HEK293 (cell line): ENCODE measurements at regions not wholly inside any gene's neighbourhood (a gene's known extent, or its start where the extent isn't known, plus 50 kb on each side); places are given as distances from the start of the nearest gene placed in this dataset.

Experiments
- KLF7 ChIP-seq: fragments of 450-650 bp; formaldehyde crosslinking; IDR thresholded peaks from 2 replicates; pipeline ENCODE4 v1.5.1; 2016; ENCODE audit warnings: missing biosample characterization, missing genetic modification characterization, borderline replicate concordance
- MEIS1 ChIP-seq: sonication (generic); formaldehyde crosslinking; IDR thresholded peaks from 2 replicates; pipeline ENCODE4 v1.8.1; 2022; ENCODE audit warnings: missing genetic modification reagents, mild to moderate bottlenecking, borderline replicate concordance
- ZNF140 ChIP-seq: fragments of 450-650 bp; formaldehyde crosslinking; IDR thresholded peaks from 2 replicates; pipeline ENCODE4 v1.5.1; 2016; ENCODE audit warnings: missing biosample characterization, missing genetic modification characterization
- ZNF24 ChIP-seq: fragments of 450-650 bp; formaldehyde crosslinking; IDR thresholded peaks from 2 replicates; pipeline ENCODE4 v1.5.1; 2016; ENCODE audit warnings: missing biosample characterization, missing genetic modification characterization
- ZNF292 ChIP-seq: fragments of 450-650 bp; formaldehyde crosslinking; IDR thresholded peaks from 2 replicates; pipeline ENCODE4 v1.5.1; 2016; ENCODE audit warnings: low read depth, missing biosample characterization, missing genetic modification characterization, borderline replicate concordance
- ZNF324 ChIP-seq: fragments of 450-650 bp; formaldehyde crosslinking; IDR thresholded peaks from 2 replicates; pipeline ENCODE4 v1.5.1; 2016; ENCODE audit warnings: missing biosample characterization, missing genetic modification characterization
- ZNF335 ChIP-seq: fragments of 450-650 bp; formaldehyde crosslinking; conservative IDR thresholded peaks from 2 replicates; pipeline ENCODE4 v1.5.1; 2016; ENCODE audit warnings: missing biosample characterization, missing genetic modification characterization
- ZNF404 ChIP-seq: fragments of 450-650 bp; formaldehyde crosslinking; IDR thresholded peaks from 2 replicates; pipeline ENCODE4 v1.5.1; 2017; ENCODE audit warnings: missing biosample characterization, missing genetic modification characterization
- ZNF707 ChIP-seq: fragments of 450-650 bp; formaldehyde crosslinking; IDR thresholded peaks from 2 replicates; pipeline ENCODE4 v1.5.1; 2016; ENCODE audit warnings: missing biosample characterization, missing genetic modification characterization
- ZNF76 ChIP-seq: fragments of 450-650 bp; formaldehyde crosslinking; IDR thresholded peaks from 2 replicates; pipeline ENCODE4; 2016; ENCODE audit warnings: low read depth, missing biosample characterization, missing genetic modification characterization, borderline replicate concordance
- ZNF776 ChIP-seq: fragments of 450-650 bp; formaldehyde crosslinking; IDR thresholded peaks from 2 replicates; pipeline ENCODE4 v1.5.0; 2017; ENCODE audit warnings: missing biosample characterization, missing genetic modification characterization, borderline replicate concordance
- TF ChIP-seq, protein P1 (sequence below): fragments of 450-650 bp; formaldehyde crosslinking; IDR thresholded peaks from 2 replicates; pipeline ENCODE4 v1.5.1; 2016; ENCODE audit warnings: missing biosample characterization, missing genetic modification characterization
- TF ChIP-seq, protein P2 (sequence below): fragments of 450-650 bp; formaldehyde crosslinking; IDR thresholded peaks from 2 replicates; pipeline ENCODE4 v1.5.1; 2016; ENCODE audit warnings: missing biosample characterization, missing genetic modification characterization, low read depth
- TF ChIP-seq, protein P3 (sequence below): fragments of 450-650 bp; formaldehyde crosslinking; IDR thresholded peaks from 2 replicates; pipeline ENCODE4 v1.5.1; 2016; ENCODE audit warnings: missing biosample characterization, missing genetic modification characterization

DNA sequence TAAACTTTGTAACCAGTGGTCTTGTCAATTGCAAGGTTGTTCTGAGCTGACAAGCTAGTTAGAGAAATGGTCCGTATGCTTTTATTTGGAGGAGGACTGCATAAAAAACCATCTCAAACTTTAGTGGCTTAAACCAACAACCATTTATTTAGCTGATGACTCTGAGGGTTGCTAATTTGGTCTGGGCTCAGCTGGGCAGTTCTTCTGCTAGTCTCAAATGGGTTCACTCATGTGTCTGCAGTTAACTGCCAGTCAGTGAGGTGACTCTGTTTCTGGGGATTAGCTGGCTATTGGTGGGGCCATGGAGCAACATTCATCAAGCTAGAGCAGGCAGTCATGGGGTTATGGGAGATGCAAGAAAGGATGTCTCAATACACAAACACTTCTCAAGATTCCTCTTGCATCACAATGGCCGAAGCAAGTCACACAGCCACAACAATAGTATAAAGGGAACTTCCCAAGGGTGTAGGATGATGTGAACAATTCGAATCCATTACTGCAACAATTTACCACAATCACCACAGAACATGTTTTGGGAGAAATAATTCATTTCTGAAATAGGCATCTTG lies 521.9 kb downstream of the INSC start:
- TF ChIP-seq, protein P1, sequence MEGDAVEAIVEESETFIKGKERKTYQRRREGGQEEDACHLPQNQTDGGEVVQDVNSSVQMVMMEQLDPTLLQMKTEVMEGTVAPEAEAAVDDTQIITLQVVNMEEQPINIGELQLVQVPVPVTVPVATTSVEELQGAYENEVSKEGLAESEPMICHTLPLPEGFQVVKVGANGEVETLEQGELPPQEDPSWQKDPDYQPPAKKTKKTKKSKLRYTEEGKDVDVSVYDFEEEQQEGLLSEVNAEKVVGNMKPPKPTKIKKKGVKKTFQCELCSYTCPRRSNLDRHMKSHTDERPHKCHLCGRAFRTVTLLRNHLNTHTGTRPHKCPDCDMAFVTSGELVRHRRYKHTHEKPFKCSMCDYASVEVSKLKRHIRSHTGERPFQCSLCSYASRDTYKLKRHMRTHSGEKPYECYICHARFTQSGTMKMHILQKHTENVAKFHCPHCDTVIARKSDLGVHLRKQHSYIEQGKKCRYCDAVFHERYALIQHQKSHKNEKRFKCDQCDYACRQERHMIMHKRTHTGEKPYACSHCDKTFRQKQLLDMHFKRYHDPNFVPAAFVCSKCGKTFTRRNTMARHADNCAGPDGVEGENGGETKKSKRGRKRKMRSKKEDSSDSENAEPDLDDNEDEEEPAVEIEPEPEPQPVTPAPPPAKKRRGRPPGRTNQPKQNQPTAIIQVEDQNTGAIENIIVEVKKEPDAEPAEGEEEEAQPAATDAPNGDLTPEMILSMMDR (tag by site-specific recombination), result no peak
- no peak for TF ChIP-seq KLF7 (tag by site-specific recombination)
- TF ChIP-seq ZNF324 (tag by site-specific recombination), result no peak
- TF ChIP-seq ZNF292 (tag by site-specific recombination), result no peak
- TF ChIP-seq MEIS1 (CRISPR knock-in tag), result no peak
- TF ChIP-seq, protein P2, sequence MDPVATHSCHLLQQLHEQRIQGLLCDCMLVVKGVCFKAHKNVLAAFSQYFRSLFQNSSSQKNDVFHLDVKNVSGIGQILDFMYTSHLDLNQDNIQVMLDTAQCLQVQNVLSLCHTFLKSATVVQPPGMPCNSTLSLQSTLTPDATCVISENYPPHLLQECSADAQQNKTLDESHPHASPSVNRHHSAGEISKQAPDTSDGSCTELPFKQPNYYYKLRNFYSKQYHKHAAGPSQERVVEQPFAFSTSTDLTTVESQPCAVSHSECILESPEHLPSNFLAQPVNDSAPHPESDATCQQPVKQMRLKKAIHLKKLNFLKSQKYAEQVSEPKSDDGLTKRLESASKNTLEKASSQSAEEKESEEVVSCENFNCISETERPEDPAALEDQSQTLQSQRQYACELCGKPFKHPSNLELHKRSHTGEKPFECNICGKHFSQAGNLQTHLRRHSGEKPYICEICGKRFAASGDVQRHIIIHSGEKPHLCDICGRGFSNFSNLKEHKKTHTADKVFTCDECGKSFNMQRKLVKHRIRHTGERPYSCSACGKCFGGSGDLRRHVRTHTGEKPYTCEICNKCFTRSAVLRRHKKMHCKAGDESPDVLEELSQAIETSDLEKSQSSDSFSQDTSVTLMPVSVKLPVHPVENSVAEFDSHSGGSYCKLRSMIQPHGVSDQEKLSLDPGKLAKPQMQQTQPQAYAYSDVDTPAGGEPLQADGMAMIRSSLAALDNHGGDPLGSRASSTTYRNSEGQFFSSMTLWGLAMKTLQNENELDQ (tag by site-specific recombination), result no peak
- no peak for TF ChIP-seq ZNF335
- no peak for TF ChIP-seq ZNF707 (tag by site-specific recombination)
- no peak for TF ChIP-seq ZNF776
- TF ChIP-seq ZNF140 (tag by site-specific recombination), result no peak
- no peak for TF ChIP-seq ZNF24 (tag by site-specific recombination)
- TF ChIP-seq, protein P3, sequence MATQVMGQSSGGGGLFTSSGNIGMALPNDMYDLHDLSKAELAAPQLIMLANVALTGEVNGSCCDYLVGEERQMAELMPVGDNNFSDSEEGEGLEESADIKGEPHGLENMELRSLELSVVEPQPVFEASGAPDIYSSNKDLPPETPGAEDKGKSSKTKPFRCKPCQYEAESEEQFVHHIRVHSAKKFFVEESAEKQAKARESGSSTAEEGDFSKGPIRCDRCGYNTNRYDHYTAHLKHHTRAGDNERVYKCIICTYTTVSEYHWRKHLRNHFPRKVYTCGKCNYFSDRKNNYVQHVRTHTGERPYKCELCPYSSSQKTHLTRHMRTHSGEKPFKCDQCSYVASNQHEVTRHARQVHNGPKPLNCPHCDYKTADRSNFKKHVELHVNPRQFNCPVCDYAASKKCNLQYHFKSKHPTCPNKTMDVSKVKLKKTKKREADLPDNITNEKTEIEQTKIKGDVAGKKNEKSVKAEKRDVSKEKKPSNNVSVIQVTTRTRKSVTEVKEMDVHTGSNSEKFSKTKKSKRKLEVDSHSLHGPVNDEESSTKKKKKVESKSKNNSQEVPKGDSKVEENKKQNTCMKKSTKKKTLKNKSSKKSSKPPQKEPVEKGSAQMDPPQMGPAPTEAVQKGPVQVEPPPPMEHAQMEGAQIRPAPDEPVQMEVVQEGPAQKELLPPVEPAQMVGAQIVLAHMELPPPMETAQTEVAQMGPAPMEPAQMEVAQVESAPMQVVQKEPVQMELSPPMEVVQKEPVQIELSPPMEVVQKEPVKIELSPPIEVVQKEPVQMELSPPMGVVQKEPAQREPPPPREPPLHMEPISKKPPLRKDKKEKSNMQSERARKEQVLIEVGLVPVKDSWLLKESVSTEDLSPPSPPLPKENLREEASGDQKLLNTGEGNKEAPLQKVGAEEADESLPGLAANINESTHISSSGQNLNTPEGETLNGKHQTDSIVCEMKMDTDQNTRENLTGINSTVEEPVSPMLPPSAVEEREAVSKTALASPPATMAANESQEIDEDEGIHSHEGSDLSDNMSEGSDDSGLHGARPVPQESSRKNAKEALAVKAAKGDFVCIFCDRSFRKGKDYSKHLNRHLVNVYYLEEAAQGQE (tag by site-specific recombination), result no peak
- TF ChIP-seq ZNF76 (tag by site-specific recombination), result no peak
- TF ChIP-seq ZNF404, result no peak
